ENCODE measurements at regions not wholly inside any gene's neighbourhood (a gene's known extent, or its start where the extent isn't known, plus 50 kb on each side); places are given as distances from the start of the nearest gene placed in this dataset.

GRCh38 chrX:124275182-124275894 lies 57.1 kb upstream of the TEX13D start:
- DNase-seq (ENCODE audit: low spot score), result no peak
- no peak for ATAC-seq

GRCh38 chrX:124280294-124280902 lies 52.1 kb upstream of the TEX13D start:
- DNase-seq (ENCODE audit: low spot score), result no peak
- ATAC-seq, result no peak

GRCh38 chrX:124282580-124282979 lies 49.9 kb upstream of the TEX13D start:
- no peak for DNase-seq (ENCODE audit: low spot score)

More at GRCh38 chrX:124282580-124282979, 49.9 kb upstream of the TEX13D start:
- ATAC-seq, result no peak

Data from left lobe of liver (tissue), 2 donors.